ENCODE measurements at regions not wholly inside any gene's neighbourhood (a gene's known extent, or its start where the extent isn't known, plus 50 kb on each side); places are given as distances from the start of the nearest gene placed in this dataset.

DNA sequence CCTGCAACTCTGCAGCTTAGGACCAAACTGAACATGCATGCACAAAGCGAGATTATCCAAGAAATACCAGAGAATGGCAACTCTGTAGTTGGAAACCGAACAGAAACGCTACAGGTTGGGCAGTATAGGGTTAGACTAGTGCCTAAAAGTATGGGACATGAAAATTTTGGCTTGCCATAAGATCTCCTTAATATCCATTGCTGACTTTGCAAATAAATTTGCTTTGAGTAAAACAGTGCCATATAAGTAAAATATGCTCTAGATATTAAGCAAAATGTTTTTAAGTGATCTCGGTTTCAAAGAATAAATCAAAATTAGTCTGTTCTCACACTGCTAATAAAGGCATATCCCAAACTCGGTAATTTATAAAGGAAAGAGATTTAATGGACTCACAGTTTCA is 456.0 kb downstream of the PRDM9 start:
- TF ChIP-seq, protein P1, sequence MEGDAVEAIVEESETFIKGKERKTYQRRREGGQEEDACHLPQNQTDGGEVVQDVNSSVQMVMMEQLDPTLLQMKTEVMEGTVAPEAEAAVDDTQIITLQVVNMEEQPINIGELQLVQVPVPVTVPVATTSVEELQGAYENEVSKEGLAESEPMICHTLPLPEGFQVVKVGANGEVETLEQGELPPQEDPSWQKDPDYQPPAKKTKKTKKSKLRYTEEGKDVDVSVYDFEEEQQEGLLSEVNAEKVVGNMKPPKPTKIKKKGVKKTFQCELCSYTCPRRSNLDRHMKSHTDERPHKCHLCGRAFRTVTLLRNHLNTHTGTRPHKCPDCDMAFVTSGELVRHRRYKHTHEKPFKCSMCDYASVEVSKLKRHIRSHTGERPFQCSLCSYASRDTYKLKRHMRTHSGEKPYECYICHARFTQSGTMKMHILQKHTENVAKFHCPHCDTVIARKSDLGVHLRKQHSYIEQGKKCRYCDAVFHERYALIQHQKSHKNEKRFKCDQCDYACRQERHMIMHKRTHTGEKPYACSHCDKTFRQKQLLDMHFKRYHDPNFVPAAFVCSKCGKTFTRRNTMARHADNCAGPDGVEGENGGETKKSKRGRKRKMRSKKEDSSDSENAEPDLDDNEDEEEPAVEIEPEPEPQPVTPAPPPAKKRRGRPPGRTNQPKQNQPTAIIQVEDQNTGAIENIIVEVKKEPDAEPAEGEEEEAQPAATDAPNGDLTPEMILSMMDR (IDR thresholded peaks at IDR 0.05; ENCODE audit: low read length) = no peak
- TF ChIP-seq EZH2phosphoT487 (IDR thresholded peaks at IDR 0.05; ENCODE audit: low read length) (no peak), EZH2 (optimal IDR thresholded peaks at IDR 0.05; ENCODE audit: low read depth, low read length) (no peak)

Measured in MM.1S (cell line).